MCF 10A (cell line): ENCODE measurements at regions not wholly inside any gene's neighbourhood (a gene's known extent, or its start where the extent isn't known, plus 50 kb on each side); places are given as distances from the start of the nearest gene placed in this dataset.

ENCODE experiments used
- BruUV-seq: library from RNA; stranded (reverse); fragments of 400-500 nt; replicated peaks from 2 replicates; lab custom pipeline; 2021; lab: Mats Ljungman, UMichigan
- CTCF ChIA-PET: fragments of 300-600 bp; sonication (Branson Sonifier 250); formaldehyde crosslinking; extraction: SDS; loops from one replicate; lab custom pipeline; 2021; ENCODE audit warnings: antibody characterized with exemption, inconsistent platforms; lab: Yijun Ruan, JAX
- POLR2A ChIA-PET: fragments of 300-600, 350-650 bp; sonication (Branson Sonifier 250); formaldehyde crosslinking; extraction: SDS; loops from one replicate; lab custom pipeline; 2020; ENCODE audit warnings: antibody characterized with exemption, inconsistent platforms; lab: Yijun Ruan, JAX
- DNase-seq: peaks from one replicate; pipeline ENCODE4 v3.0.0-alpha.2; 2018; ENCODE audit not compliant: unreplicated experiment
- H3K27ac Mint-ChIP-seq: one replicate; pipeline ENCODE4 v1.8.0; 2022; ENCODE audit warnings: mild to moderate bottlenecking, low read depth, mixed read lengths; ENCODE audit not compliant: unreplicated experiment
- H3K27me3 Mint-ChIP-seq: one replicate; pipeline ENCODE4 v1.8.0; 2022; ENCODE audit warnings: mixed read lengths; ENCODE audit not compliant: insufficient read depth, unreplicated experiment
- H3K36me3 Mint-ChIP-seq: one replicate; pipeline ENCODE4 v1.8.0; 2022; ENCODE audit warnings: mild to moderate bottlenecking, moderate library complexity, mixed read lengths; ENCODE audit not compliant: insufficient read depth, unreplicated experiment
- H3K4me1 Mint-ChIP-seq: one replicate; pipeline ENCODE4 v1.8.0; 2022; ENCODE audit warnings: mixed read lengths; ENCODE audit not compliant: insufficient read depth, unreplicated experiment
- H3K4me3 Mint-ChIP-seq: one replicate; pipeline ENCODE4 v1.8.0; 2022; ENCODE audit warnings: mild to moderate bottlenecking, moderate library complexity, mixed read lengths; ENCODE audit not compliant: unreplicated experiment
- H3K9me3 Mint-ChIP-seq: one replicate; pipeline ENCODE4 v1.8.0; 2022; ENCODE audit warnings: mixed read lengths; ENCODE audit not compliant: unreplicated experiment
- intact Hi-C: fragments of 100-400 bp; cut with micrococcal nuclease; formaldehyde crosslinking; loops from 2 replicates; pipeline ENCODE4 v1.14.1; 2022
- TF ChIP-seq, protein P1 (sequence below): fragments of 200-600 bp; IDR thresholded peaks from one replicate; pipeline ENCODE4 v1.8.0; 2022; ENCODE audit warnings: antibody characterized with exemption, mild to moderate bottlenecking; ENCODE audit not compliant: unreplicated experiment

DNA sequence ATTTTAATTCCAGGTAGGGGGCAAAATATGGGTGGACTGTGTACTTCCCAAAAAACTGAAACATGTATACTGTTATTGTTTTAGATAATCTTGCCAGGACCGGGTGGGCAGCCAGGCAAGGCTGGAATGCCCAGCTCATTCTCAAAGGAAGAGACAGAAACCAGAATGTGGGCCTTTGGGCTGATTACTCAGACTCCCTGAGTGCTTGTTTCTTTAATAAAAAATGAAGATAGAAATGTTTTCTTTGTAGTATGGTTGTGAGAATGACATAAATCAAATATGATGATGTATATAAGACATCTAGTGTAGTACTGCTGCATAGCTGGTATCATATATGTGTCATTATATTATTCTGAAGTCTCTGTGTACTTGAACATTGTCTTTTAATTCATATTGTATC lies 231.6 kb upstream of the NT5C1B start:
- peaks cover 6% of the 10 kb centered on the region for H3K36me3 Mint-ChIP-seq
- no peak overlapping the region for H3K27ac Mint-ChIP-seq
- POLR2A ChIA-PET = no interaction called here
- BruUV-seq = no TSS peak
- no peak for DNase-seq
- no peaks in the 10 kb centered on the region for H3K27me3 Mint-ChIP-seq
- H3K4me1 Mint-ChIP-seq = no peaks in the 10 kb centered on the region
- no peaks in the 10 kb centered on the region for H3K9me3 Mint-ChIP-seq
- TF ChIP-seq, protein P1, sequence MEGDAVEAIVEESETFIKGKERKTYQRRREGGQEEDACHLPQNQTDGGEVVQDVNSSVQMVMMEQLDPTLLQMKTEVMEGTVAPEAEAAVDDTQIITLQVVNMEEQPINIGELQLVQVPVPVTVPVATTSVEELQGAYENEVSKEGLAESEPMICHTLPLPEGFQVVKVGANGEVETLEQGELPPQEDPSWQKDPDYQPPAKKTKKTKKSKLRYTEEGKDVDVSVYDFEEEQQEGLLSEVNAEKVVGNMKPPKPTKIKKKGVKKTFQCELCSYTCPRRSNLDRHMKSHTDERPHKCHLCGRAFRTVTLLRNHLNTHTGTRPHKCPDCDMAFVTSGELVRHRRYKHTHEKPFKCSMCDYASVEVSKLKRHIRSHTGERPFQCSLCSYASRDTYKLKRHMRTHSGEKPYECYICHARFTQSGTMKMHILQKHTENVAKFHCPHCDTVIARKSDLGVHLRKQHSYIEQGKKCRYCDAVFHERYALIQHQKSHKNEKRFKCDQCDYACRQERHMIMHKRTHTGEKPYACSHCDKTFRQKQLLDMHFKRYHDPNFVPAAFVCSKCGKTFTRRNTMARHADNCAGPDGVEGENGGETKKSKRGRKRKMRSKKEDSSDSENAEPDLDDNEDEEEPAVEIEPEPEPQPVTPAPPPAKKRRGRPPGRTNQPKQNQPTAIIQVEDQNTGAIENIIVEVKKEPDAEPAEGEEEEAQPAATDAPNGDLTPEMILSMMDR = no peak
- no peak overlapping the region for H3K4me3 Mint-ChIP-seq
- intact Hi-C loops = no loop called here
- CTCF ChIA-PET = no interaction called here

DNA sequence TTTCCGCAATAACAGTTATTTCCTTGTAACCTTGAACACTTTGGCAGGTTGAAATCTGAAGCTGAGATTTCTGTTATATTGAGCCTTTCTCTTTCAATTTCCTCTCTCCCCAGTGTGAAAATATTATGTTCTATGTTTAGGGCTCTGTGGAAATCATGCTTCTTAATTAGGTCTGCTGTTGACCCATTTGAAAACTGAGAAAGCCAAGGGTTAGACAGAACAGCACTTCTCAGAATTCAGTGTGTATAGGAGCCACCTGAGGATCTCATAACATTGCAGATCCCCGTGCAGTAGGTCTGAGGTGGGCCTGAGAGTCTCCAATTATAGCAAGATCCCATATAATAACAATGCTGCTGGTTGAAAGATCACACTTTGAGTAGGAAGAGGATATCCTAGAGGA lies 230.2 kb upstream of the NT5C1B start:
- Mint-ChIP-seq H3K4me3 (no peak overlapping the region), H3K27me3 (no peaks in the 10 kb centered on the region), H3K4me1 (no peaks in the 10 kb centered on the region), H3K27ac (no peak overlapping the region), H3K36me3 (peaks cover 6% of the 10 kb centered on the region), H3K9me3 (no peaks in the 10 kb centered on the region)
- ChIA-PET POLR2A (interaction anchor here (0.9 kb wide), 1 partner anchor 8 kb away, joined by 3 read pairs; no protein-coding TSS in a partner anchor), CTCF (interaction anchor here (0.6 kb wide), 2 partner anchors 47 to 158 kb away, joined by 3 read pairs; no protein-coding TSS in a partner anchor)
- TF ChIP-seq, protein P1 = no peak
- DNase-seq = no peak
- no TSS peak for BruUV-seq
- intact Hi-C loops = no loop called here

DNA sequence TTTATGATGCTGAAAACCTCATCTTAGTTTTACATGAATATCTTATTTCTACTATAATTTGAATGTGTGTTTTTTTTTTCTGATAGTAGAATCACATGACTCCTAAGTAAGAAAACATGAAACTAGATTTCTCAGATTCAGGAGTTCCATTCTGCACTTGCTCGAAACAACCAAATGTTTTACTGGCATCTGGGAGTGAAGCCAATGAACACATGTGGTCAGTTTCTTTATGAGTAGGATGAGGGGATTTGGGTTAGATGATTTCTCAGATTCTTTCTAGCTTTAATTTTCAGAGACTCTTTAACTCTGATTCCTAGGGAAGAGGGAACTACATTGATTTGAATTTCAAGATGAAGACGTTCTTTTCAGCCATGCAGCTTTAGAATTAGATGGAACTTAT lies 225.0 kb upstream of the NT5C1B start:
- H3K4me3 Mint-ChIP-seq = no peak overlapping the region
- CTCF ChIA-PET = no interaction called here

DNA sequence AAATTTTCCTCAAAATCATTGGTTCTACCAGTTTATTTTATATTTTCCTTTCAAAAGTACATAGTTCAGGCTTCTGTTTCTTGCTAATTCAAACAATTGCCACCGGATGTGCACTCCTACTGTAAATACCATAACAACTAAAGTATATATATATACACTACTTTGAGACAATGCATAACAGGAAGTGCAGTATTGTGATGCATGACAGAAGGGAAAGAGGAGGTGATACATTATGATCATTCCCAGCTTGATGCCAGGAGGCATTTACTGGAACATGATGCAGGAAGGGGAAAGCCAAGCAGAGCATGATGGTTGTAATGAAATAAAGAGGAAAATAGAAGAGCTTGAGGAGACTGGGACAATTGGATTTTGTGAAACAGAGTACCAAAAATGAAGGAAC lies 215.2 kb upstream of the NT5C1B start:
- ChIA-PET POLR2A (no interaction called here), CTCF (interaction anchor here (0.6 kb wide), 1 partner anchor 509 kb away, joined by 3 read pairs; no protein-coding TSS in a partner anchor)
- no peaks in the 10 kb centered on the region for H3K36me3 Mint-ChIP-seq
- TF ChIP-seq, protein P1 = no peak
- no peak overlapping the region for H3K4me3 Mint-ChIP-seq
- H3K9me3 Mint-ChIP-seq = peaks cover 8% of the 10 kb centered on the region
- no peak for DNase-seq
- intact Hi-C loops = no loop called here
- no TSS peak for BruUV-seq
- H3K4me1 Mint-ChIP-seq = no peaks in the 10 kb centered on the region
- H3K27ac Mint-ChIP-seq = no peak overlapping the region
- no peaks in the 10 kb centered on the region for H3K27me3 Mint-ChIP-seq

More for the DNA sequence above, 225.0 kb upstream of the NT5C1B start:
- intact Hi-C loops = no loop called here
- Mint-ChIP-seq H3K27me3 (no peaks in the 10 kb centered on the region), H3K27ac (no peak overlapping the region), H3K36me3 (peaks cover 6% of the 10 kb centered on the region), H3K9me3 (no peaks in the 10 kb centered on the region), H3K4me1 (no peaks in the 10 kb centered on the region)
- no TSS peak for BruUV-seq
- TF ChIP-seq, protein P1 = no peak
- peak; percentile 19 for DNase-seq
- POLR2A ChIA-PET = no interaction called here
